GM23338 (cell line): ENCODE measurements at regions not wholly inside any gene's neighbourhood (a gene's known extent, or its start where the extent isn't known, plus 50 kb on each side); places are given as distances from the start of the nearest gene placed in this dataset.

Experiments
- CREB1 ChIP-seq: fragments of 250-450 bp; sonication (Bioruptor Pico); IDR thresholded peaks from 2 replicates; pipeline ENCODE4 v1.5.0; 2020; ENCODE audit warnings: low read depth, mild to moderate bottlenecking, moderate library complexity
- ETS1 ChIP-seq: IDR thresholded peaks from 2 replicates; pipeline ENCODE4 v1.6.1; 2016; ENCODE audit warnings: antibody characterized with exemption
- EZH2 ChIP-seq: fragments of 200-600 bp; sonication (generic); IDR thresholded peaks from one replicate; pipeline ENCODE4 v1.8.0; 2017; ENCODE audit warnings: antibody characterized with exemption, mild to moderate bottlenecking, low read depth; ENCODE audit not compliant: unreplicated experiment
- EZH2phosphoT487 ChIP-seq: fragments of 200-600 bp; sonication (generic); IDR thresholded peaks from one replicate; pipeline ENCODE4 v1.8.1; 2018; ENCODE audit warnings: antibody characterized with exemption; ENCODE audit not compliant: unreplicated experiment
- POLR2AphosphoS5 ChIP-seq: IDR thresholded peaks from 2 replicates; pipeline ENCODE4 v1.6.1; 2016; ENCODE audit warnings: antibody characterized with exemption, low read depth
- TF ChIP-seq, protein P1 (sequence below), 2 experiments: fragments of 200-600 bp in 1 of 2; sonication (generic) in 1 of 2; conservative IDR thresholded peaks; 2 replicates each; pipeline versions ENCODE4 v1.5.1 to v1.6.1; 2016 to 2017; ENCODE audit warnings: antibody characterized with exemption in 2 of 2, low read depth in 2 of 2, mild to moderate bottlenecking in 2 of 2, moderate library complexity in 1 of 2

- TF ChIP-seq POLR2AphosphoS5 (no peak), EZH2 (no peak), EZH2phosphoT487 (no peak), ETS1 (no peak), CREB1 (CRISPR knock-in tag) (no peak)
- TF ChIP-seq, protein P1, sequence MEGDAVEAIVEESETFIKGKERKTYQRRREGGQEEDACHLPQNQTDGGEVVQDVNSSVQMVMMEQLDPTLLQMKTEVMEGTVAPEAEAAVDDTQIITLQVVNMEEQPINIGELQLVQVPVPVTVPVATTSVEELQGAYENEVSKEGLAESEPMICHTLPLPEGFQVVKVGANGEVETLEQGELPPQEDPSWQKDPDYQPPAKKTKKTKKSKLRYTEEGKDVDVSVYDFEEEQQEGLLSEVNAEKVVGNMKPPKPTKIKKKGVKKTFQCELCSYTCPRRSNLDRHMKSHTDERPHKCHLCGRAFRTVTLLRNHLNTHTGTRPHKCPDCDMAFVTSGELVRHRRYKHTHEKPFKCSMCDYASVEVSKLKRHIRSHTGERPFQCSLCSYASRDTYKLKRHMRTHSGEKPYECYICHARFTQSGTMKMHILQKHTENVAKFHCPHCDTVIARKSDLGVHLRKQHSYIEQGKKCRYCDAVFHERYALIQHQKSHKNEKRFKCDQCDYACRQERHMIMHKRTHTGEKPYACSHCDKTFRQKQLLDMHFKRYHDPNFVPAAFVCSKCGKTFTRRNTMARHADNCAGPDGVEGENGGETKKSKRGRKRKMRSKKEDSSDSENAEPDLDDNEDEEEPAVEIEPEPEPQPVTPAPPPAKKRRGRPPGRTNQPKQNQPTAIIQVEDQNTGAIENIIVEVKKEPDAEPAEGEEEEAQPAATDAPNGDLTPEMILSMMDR (conservative IDR thresholded peaks at IDR 0.05; ENCODE audit: low read depth in 2 of 2), result no peak
These were observed 134.2 kb downstream of the RPL22L1 start for GRCh38 chr3:170735821-170736220.
